ENCODE measurements at regions not wholly inside any gene's neighbourhood (a gene's known extent, or its start where the extent isn't known, plus 50 kb on each side); places are given as distances from the start of the nearest gene placed in this dataset.

DNA sequence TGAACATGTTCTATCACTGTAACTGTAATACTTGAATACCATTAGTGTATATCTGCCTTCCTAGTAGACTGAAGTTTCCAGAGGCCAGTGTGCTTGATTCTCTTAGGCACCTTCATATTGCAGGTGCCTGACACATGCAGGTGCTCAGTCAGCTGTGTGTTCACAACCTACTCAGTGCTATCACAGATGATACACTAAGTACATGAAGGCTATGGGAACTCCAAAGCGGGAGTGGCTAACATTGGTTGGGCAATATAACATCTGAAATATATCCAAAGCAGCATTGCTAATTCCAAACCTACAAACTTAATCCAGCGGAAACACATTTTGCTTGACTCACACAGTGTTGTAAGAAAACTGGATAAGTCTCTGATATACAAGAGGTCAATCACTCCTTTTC lies 539.3 kb upstream of the ISX start:
- Mint-ChIP-seq H3K4me1 (no peaks in the 10 kb centered on the region), H3K36me3 (ENCODE audit: low read depth) (no peaks in the 10 kb centered on the region), H3K27me3 (ENCODE audit: low read depth) (peaks cover 9% of the 10 kb centered on the region)

DNA sequence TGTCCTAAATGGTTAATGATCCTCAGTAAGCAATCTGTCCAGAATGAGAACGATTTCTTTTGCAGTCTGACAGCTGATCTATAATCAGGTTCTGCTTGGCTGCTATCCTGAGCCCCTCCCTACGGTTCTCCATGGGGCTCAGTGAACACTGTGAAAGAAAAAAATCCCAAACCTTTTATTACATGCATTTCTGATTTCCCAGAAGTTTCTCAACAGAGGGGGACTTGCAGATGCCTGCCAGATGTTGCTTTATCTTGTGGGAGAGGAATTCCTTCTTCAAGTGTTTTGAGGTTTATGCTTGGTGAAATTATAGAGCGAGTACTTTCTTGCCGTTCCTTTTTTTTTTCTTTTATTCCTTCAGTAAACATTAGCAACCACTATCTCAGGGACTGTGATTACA lies 531.9 kb upstream of the ISX start:
- Mint-ChIP-seq H3K9me3 (no peaks in the 10 kb centered on the region), H3K27ac (peak overlapping the region in 1 of 3 experiments; percentile 17), H3K36me3 (ENCODE audit: low read depth) (no peaks in the 10 kb centered on the region), H3K4me1 (peaks cover 9% of the 10 kb centered on the region), H3K4me3 (no peak overlapping the region), H3K27me3 (ENCODE audit: low read depth) (peaks cover 9% of the 10 kb centered on the region)
- TF ChIP-seq, protein P1, sequence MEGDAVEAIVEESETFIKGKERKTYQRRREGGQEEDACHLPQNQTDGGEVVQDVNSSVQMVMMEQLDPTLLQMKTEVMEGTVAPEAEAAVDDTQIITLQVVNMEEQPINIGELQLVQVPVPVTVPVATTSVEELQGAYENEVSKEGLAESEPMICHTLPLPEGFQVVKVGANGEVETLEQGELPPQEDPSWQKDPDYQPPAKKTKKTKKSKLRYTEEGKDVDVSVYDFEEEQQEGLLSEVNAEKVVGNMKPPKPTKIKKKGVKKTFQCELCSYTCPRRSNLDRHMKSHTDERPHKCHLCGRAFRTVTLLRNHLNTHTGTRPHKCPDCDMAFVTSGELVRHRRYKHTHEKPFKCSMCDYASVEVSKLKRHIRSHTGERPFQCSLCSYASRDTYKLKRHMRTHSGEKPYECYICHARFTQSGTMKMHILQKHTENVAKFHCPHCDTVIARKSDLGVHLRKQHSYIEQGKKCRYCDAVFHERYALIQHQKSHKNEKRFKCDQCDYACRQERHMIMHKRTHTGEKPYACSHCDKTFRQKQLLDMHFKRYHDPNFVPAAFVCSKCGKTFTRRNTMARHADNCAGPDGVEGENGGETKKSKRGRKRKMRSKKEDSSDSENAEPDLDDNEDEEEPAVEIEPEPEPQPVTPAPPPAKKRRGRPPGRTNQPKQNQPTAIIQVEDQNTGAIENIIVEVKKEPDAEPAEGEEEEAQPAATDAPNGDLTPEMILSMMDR (IDR thresholded peaks at IDR 0.05; ENCODE audit: unreplicated experiment in 3 of 3) = no peak

More for the DNA sequence above, 539.3 kb upstream of the ISX start:
- TF ChIP-seq, protein P1 (IDR thresholded peaks at IDR 0.05; ENCODE audit: unreplicated experiment in 3 of 3) = no peak
- H3K27ac Mint-ChIP-seq = no peak overlapping the region
- no peaks in the 10 kb centered on the region for H3K9me3 Mint-ChIP-seq
- no peak overlapping the region for H3K4me3 Mint-ChIP-seq

DNA sequence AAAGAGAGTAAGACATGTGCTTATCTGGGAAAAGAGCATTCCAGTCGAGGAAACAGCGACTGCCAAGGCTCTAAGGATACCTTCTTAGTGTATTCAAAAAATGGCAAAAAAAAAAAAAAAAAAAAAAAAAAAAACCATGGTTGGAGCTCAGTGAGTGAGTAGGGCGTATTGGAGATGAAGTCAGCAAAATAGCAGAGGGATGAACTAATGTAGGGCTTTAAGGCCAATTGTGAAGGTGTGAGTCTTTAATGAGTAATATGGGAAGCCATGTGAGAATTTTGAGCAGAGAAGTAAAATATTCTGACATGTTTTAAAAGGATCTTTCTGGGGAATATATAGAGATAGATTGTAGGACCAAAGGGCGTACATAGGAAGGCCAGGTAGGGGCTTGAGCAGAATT lies 498.6 kb upstream of the ISX start:
- H3K4me3 Mint-ChIP-seq = no peak overlapping the region
- no peak overlapping the region for H3K27ac Mint-ChIP-seq
- no peaks in the 10 kb centered on the region for H3K9me3 Mint-ChIP-seq
- peaks cover 4% of the 10 kb centered on the region for H3K27me3 Mint-ChIP-seq (ENCODE audit: low read depth)
- H3K4me1 Mint-ChIP-seq = no peaks in the 10 kb centered on the region
- H3K36me3 Mint-ChIP-seq (ENCODE audit: low read depth) = no peaks in the 10 kb centered on the region
- TF ChIP-seq, protein P1 (IDR thresholded peaks at IDR 0.05; ENCODE audit: unreplicated experiment in 3 of 3) = no peak

DNA sequence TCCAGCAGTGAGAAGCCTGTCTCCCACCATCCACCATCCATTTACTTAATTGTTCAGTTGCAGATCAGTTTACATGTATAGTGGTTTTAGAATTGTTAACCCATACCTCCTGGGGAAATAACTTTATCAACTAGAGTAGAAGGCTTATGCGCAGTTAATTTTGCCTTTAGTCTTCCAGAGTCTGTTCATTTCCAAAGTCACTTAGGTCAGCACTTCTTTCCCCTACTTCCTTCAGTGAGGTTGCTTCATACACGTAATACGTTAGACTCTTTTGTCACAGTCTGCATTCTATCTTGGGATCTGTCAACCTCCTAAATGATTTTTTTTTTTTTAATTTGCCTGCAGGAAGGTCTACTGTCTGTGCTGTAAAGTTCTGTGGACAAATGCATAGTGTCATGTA lies 495.6 kb upstream of the ISX start:
- Mint-ChIP-seq H3K9me3 (peaks cover 5% of the 10 kb centered on the region), H3K27me3 (ENCODE audit: low read depth) (no peaks in the 10 kb centered on the region), H3K27ac (no peak overlapping the region), H3K4me1 (no peaks in the 10 kb centered on the region), H3K4me3 (no peak overlapping the region), H3K36me3 (ENCODE audit: low read depth) (no peaks in the 10 kb centered on the region)
- TF ChIP-seq, protein P1 (IDR thresholded peaks at IDR 0.05; ENCODE audit: unreplicated experiment in 3 of 3) = no peak

DNA sequence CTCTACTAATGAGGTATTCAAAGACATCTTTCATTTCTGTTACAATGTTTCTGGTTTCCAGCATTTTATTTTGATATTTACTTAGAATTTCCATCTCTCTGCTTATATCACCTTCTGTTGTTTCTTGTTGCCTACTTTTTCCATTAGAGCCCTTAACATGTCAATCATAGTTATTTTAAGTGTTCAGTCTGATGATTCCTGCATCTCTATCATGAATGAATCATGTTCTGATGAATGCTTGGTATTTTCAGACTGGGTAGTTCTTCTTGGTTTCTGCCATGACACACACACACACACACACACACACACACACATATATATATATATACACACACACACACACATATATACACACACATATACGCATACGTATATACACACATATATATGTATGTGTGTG lies 486.4 kb upstream of the ISX start:
- H3K9me3 Mint-ChIP-seq = no peaks in the 10 kb centered on the region
- TF ChIP-seq, protein P1 (IDR thresholded peaks at IDR 0.05; ENCODE audit: unreplicated experiment in 3 of 3) = no peak
- no peak overlapping the region for H3K27ac Mint-ChIP-seq
- no peak overlapping the region for H3K4me3 Mint-ChIP-seq
- H3K36me3 Mint-ChIP-seq (ENCODE audit: low read depth) = no peaks in the 10 kb centered on the region
- H3K4me1 Mint-ChIP-seq = no peaks in the 10 kb centered on the region
- H3K27me3 Mint-ChIP-seq (ENCODE audit: low read depth) = no peaks in the 10 kb centered on the region
